ENCODE measurements at regions not wholly inside any gene's neighbourhood (a gene's known extent, or its start where the extent isn't known, plus 50 kb on each side); places are given as distances from the start of the nearest gene placed in this dataset.

GRCh38 chr22:27507111-27507611 lies 294.4 kb downstream of the MN1 start:
- no peak for TF ChIP-seq POLR2A (IDR thresholded peaks at IDR 0.05)
- no peak for TF ChIP-seq CTCF (IDR thresholded peaks at IDR 0.05)
